HEK293 (cell line): ENCODE measurements at regions not wholly inside any gene's neighbourhood (a gene's known extent, or its start where the extent isn't known, plus 50 kb on each side); places are given as distances from the start of the nearest gene placed in this dataset.

Source experiments
- CTCF ChIP-seq: fragments of 450-650 bp; formaldehyde crosslinking; IDR thresholded peaks from 2 replicates; pipeline ENCODE4 v1.5.1; 2016; ENCODE audit warnings: missing biosample characterization, missing genetic modification characterization
- HOXA7 ChIP-seq: sonication (generic); formaldehyde crosslinking; IDR thresholded peaks from 2 replicates; pipeline ENCODE4 v1.8.1; 2022; ENCODE audit warnings: missing genetic modification reagents, borderline replicate concordance
- KLF10 ChIP-seq: fragments of 450-650 bp; IDR thresholded peaks from 2 replicates; pipeline ENCODE4 v1.5.1; 2018; ENCODE audit warnings: missing biosample characterization, mild to moderate bottlenecking, missing genetic modification characterization
- TRIM28 ChIP-seq: IDR thresholded peaks from 2 replicates; pipeline ENCODE4 v1.6.1; 2011; ENCODE audit warnings: low read length, control low read depth, borderline replicate concordance
- ZFP37 ChIP-seq: fragments of 450-650 bp; formaldehyde crosslinking; IDR thresholded peaks from 2 replicates; pipeline ENCODE4 v1.5.1; 2016; ENCODE audit warnings: missing biosample characterization, missing genetic modification characterization
- ZNF221 ChIP-seq: fragments of 450-650 bp; formaldehyde crosslinking; IDR thresholded peaks from 2 replicates; pipeline ENCODE4 v1.5.1; 2017; ENCODE audit warnings: missing biosample characterization, missing genetic modification characterization, borderline replicate concordance
- ZNF558 ChIP-seq: fragments of 450-650 bp; formaldehyde crosslinking; IDR thresholded peaks from 2 replicates; pipeline ENCODE4 v1.5.1; 2016; ENCODE audit warnings: missing biosample characterization, missing genetic modification characterization
- ZNF639 ChIP-seq: fragments of 450-650 bp; formaldehyde crosslinking; IDR thresholded peaks from 2 replicates; pipeline ENCODE4 v1.5.1; 2016; ENCODE audit warnings: missing biosample characterization, missing genetic modification characterization
- ZNF660 ChIP-seq: fragments of 450-650 bp; IDR thresholded peaks from 2 replicates; pipeline ENCODE4 v1.5.1; 2018; ENCODE audit warnings: missing biosample characterization, mild to moderate bottlenecking, missing genetic modification characterization

DNA sequence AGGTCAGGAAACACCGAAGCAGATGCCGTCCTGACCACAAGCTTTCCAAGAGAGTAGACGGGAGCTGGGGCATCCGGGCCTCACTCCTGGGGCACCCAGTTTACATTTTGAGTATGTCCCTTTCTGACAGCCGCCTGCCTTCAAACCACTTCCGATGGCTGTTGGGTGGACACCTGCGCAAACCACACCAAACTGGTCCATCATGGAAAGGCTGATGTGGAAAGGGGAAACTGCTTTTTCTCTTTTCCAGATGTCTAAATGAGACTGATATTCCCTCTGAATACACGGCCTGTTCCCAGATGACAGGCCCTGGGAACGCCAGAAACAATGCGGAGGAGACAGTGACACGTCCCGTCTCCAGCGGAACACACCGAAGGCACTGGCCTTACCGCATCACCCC is 290.0 kb upstream of the SALL3 start:
- TF ChIP-seq ZNF221 (tag by site-specific recombination), result no peak
- TF ChIP-seq CTCF (tag by site-specific recombination), result no peak
- TF ChIP-seq KLF10, result no peak
- no peak for TF ChIP-seq ZFP37 (tag by site-specific recombination)
- TF ChIP-seq HOXA7 (CRISPR knock-in tag), result no peak
- no peak for TF ChIP-seq TRIM28
- TF ChIP-seq ZNF639 (tag by site-specific recombination), result no peak
- no peak for TF ChIP-seq ZNF558 (tag by site-specific recombination)
- TF ChIP-seq ZNF660 (tag by site-specific recombination), result no peak
